GM12891 (cell line): ENCODE measurements at regions not wholly inside any gene's neighbourhood (a gene's known extent, or its start where the extent isn't known, plus 50 kb on each side); places are given as distances from the start of the nearest gene placed in this dataset.
A peak's percentile ranks its signal among the peaks of the same experiment; 100 is the strongest.

ENCODE experiments used
- PAX5 ChIP-seq: IDR thresholded peaks from 2 replicates; pipeline ENCODE4 v1.6.1; 2011; ENCODE audit warnings: low read length, moderate library complexity, mild to moderate bottlenecking; ENCODE audit not compliant: insufficient read depth, severe bottlenecking
- POLR2A ChIP-seq: IDR thresholded peaks from 2 replicates; pipeline ENCODE4 v1.6.1; 2011; ENCODE audit warnings: low read depth, low read length, control low read depth
- POLR2AphosphoS5 ChIP-seq: IDR thresholded peaks from 2 replicates; pipeline ENCODE4 v1.6.1; 2011; ENCODE audit warnings: low read depth, low read length, control low read depth
- SPI1 ChIP-seq: IDR thresholded peaks from 2 replicates; pipeline ENCODE4 v1.6.1; 2011; ENCODE audit warnings: low read depth, low read length, control low read depth
- TAF1 ChIP-seq: IDR thresholded peaks from 2 replicates; pipeline ENCODE4 v1.6.1; 2011; ENCODE audit warnings: low read depth, low read length, control low read depth

DNA sequence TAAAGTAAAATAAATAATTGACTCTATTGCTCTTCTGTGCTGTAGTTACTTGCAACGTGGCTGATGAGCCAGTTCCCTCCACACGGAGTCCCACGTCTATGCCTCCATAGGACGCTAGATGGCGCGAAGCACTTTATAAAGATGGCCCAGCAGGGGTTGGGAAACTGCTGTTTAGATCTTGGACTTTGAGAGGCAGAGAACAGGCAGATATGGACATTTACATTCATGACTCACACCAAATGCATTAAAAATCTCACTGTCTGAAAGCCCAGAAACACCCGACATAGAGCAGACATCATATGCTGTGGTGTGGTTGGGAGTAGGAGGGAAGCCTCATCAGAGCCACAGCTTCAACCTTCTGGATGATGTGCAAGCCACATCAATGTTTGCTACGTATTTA lies 643.1 kb upstream of the ARGLU1 start:
- TF ChIP-seq SPI1 (0 out of 2 replicates have a peak, but pooled peaks have one; percentile 6), TAF1 (no peak), POLR2A (no peak), POLR2AphosphoS5 (no peak), PAX5 (no peak)
